ENCODE measurements at regions not wholly inside any gene's neighbourhood (a gene's known extent, or its start where the extent isn't known, plus 50 kb on each side); places are given as distances from the start of the nearest gene placed in this dataset.

- BruUV-seq (replicated peaks): no TSS peak
- Histone ChIP-seq H3K27me3 (ENCODE audit: low read length) (no peaks in the 10 kb centered on the region), H3K4me1 (ENCODE audit: insufficient read depth, low read length) (no peaks in the 10 kb centered on the region), H3K9ac (ENCODE audit: low read length) (no peak overlapping the region), H2AFZ (ENCODE audit: low read length) (no peak overlapping the region), H4K20me1 (ENCODE audit: low read length) (no peaks in the 10 kb centered on the region), H3K27ac (ENCODE audit: low read length) (no peak overlapping the region), H3K4me2 (ENCODE audit: low read length) (no peak overlapping the region), H3K9me2 (replicated peaks; ENCODE audit: low read length) (no peaks in the 10 kb centered on the region), H3F3A (ENCODE audit: low read length, unreplicated experiment) (no peaks in the 10 kb centered on the region), H3K9me3 (ENCODE audit: low read length) (peaks cover 9% of the 10 kb centered on the region), H3K4me3 (ENCODE audit: low read length) (no peak overlapping the region), H3K36me3 (ENCODE audit: low read depth, low read length) (no peaks in the 10 kb centered on the region; the same call in 1 of the 2 replicates), H3K79me2 (ENCODE audit: low read length) (no peaks in the 10 kb centered on the region)
- TF ChIP-seq CTCF (conservative IDR thresholded peaks at IDR 0.05; ENCODE audit: low read depth, low read length) (no peak), EZH2 (IDR thresholded peaks at IDR 0.05; ENCODE audit: low read length, unreplicated experiment) (no peak), EZH2phosphoT487 (IDR thresholded peaks at IDR 0.05; ENCODE audit: borderline replicate concordance, low read length) (no peak)
- no peak for DNase-seq
- intact Hi-C loops (cut with micrococcal nuclease): no loop called here
- no peak for ATAC-seq
- ChIA-PET POLR2A (ENCODE audit: unreplicated experiment) (no interaction called here), CTCF (no interaction called here)
Measured at GRCh38 chr15:75138016-75138999, 63.4 kb upstream of the C15orf39 start.

GRCh38 chr15:75140080-75140879 is 61.4 kb upstream of the C15orf39 start:
- H3F3A ChIP-seq (ENCODE audit: low read length, unreplicated experiment): no peaks in the 10 kb centered on the region
- H3K9ac ChIP-seq (ENCODE audit: low read length): no peak overlapping the region
- no peaks in the 10 kb centered on the region for H3K9me2 ChIP-seq (replicated peaks; ENCODE audit: low read length)
- no TSS peak for BruUV-seq (replicated peaks)
- ATAC-seq: no peak
- no peak for DNase-seq
- no peaks in the 10 kb centered on the region for H4K20me1 ChIP-seq (ENCODE audit: low read length)
- H3K4me2 ChIP-seq (ENCODE audit: low read length): no peak overlapping the region
- H3K27ac ChIP-seq (ENCODE audit: low read length): no peak overlapping the region
- no peak overlapping the region for H3K4me3 ChIP-seq (ENCODE audit: low read length)
- peaks cover 9% of the 10 kb centered on the region for H3K9me3 ChIP-seq (ENCODE audit: low read length)
- no peaks in the 10 kb centered on the region for H3K27me3 ChIP-seq (ENCODE audit: low read length)
- H3K36me3 ChIP-seq (ENCODE audit: low read depth, low read length): no peaks in the 10 kb centered on the region; the same call in 1 of the 2 replicates
- intact Hi-C loops (cut with micrococcal nuclease): no loop called here
- POLR2A ChIA-PET (ENCODE audit: unreplicated experiment): no interaction called here
- H3K4me1 ChIP-seq (ENCODE audit: insufficient read depth, low read length): peaks cover 7% of the 10 kb centered on the region
- CTCF ChIA-PET: interaction anchor here (0.6 kb wide), 1 partner anchor 46 kb away, joined by 4 read pairs; no protein-coding TSS in a partner anchor
- TF ChIP-seq CTCF (conservative IDR thresholded peaks at IDR 0.05; ENCODE audit: low read depth, low read length) (no peak), EZH2phosphoT487 (IDR thresholded peaks at IDR 0.05; ENCODE audit: borderline replicate concordance, low read length) (no peak), EZH2 (IDR thresholded peaks at IDR 0.05; ENCODE audit: low read length, unreplicated experiment) (no peak)
- H2AFZ ChIP-seq (ENCODE audit: low read length): no peak overlapping the region
- H3K79me2 ChIP-seq (ENCODE audit: low read length): no peaks in the 10 kb centered on the region
